AG10803 (cell line): ENCODE measurements at regions not wholly inside any gene's neighbourhood (a gene's known extent, or its start where the extent isn't known, plus 50 kb on each side); places are given as distances from the start of the nearest gene placed in this dataset.

Experiments
- DNase-seq: peaks from one replicate; pipeline ENCODE4 v3.0.0; 2010; ENCODE audit warnings: low read depth
- H3K4me3 ChIP-seq: 2 replicates; pipeline ENCODE4 v1.5.1; 2011; ENCODE audit warnings: mild to moderate bottlenecking, low read length, control low read depth
- CTCF ChIP-seq: conservative IDR thresholded peaks from 2 replicates; pipeline ENCODE4 v1.5.1; 2011; ENCODE audit warnings: mild to moderate bottlenecking, low read length, control low read depth, inconsistent platforms

DNA sequence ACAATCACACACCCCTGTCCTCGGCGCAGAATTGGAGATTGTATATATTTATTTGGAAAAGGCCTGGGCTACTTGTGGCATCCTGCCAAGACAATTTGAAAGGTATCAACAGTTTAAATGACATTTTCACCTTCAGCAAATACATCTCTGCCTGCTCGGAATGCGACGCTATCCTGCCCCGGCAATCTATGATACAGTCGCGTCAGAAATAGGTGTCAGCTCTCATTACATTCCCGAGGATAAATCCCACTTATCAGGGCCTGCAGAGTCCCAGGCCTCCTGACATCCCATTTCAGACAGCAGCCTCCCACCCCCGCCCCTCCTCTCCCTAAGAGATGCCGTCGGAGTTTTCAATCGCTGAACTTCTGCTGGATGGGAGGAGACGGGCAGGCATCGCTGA is 114.7 kb downstream of the BRD1 start:
- H3K4me3 ChIP-seq = no peak overlapping the region
- no peak for TF ChIP-seq CTCF
- DNase-seq = no peak

GRCh38 chr22:49712195-49712791 is 115.4 kb downstream of the BRD1 start:
- H3K4me3 ChIP-seq = no peak overlapping the region
- no peak for DNase-seq
- no peak for TF ChIP-seq CTCF

GRCh38 chr22:49710746-49711145 is 116.9 kb downstream of the BRD1 start:
- no peak for TF ChIP-seq CTCF
- H3K4me3 ChIP-seq = no peak overlapping the region
- DNase-seq = no peak

GRCh38 chr22:49709464-49709863 is 118.2 kb downstream of the BRD1 start:
- no peak overlapping the region for H3K4me3 ChIP-seq
- DNase-seq = no peak
- TF ChIP-seq CTCF = no peak

GRCh38 chr22:49705972-49706352 is 121.7 kb downstream of the BRD1 start:
- TF ChIP-seq CTCF = no peak
- H3K4me3 ChIP-seq = no peak overlapping the region
- no peak for DNase-seq

GRCh38 chr22:49705216-49705971 is 122.3 kb downstream of the BRD1 start:
- TF ChIP-seq CTCF = no peak
- no peak for DNase-seq
- no peak overlapping the region for H3K4me3 ChIP-seq
